Epidermal melanocyte (primary cell): ENCODE measurements at regions not wholly inside any gene's neighbourhood (a gene's known extent, or its start where the extent isn't known, plus 50 kb on each side); places are given as distances from the start of the nearest gene placed in this dataset.
"Not testable (repeated sequence)": the region's sequence is repeated elsewhere in the genome, so short reads cannot be mapped to it uniquely, and the experiment has no call there.

ENCODE experiments used
- DNase-seq: peaks from one replicate; pipeline ENCODE4 v3.0.0; 2011; ENCODE audit warnings: low spot score; ENCODE audit not compliant: insufficient read length

- no peak for DNase-seq
Measured at GRCh38 chr13:50634339-50634738, 209.2 kb downstream of the DLEU7 start.

GRCh38 chr13:50635504-50635903 lies 208.0 kb downstream of the DLEU7 start:
- no peak for DNase-seq

GRCh38 chr13:50636007-50636704 lies 207.3 kb downstream of the DLEU7 start:
- DNase-seq, result no peak

- DNase-seq, result no peak
Measured at GRCh38 chr13:50643060-50643459, 200.4 kb downstream of the DLEU7 start.

- DNase-seq, result no peak
Measured at GRCh38 chr13:50644081-50644871, 199.2 kb downstream of the DLEU7 start.

- DNase-seq, result no peak
Measured at GRCh38 chr13:50645092-50645491, 198.4 kb downstream of the DLEU7 start.

- no peak for DNase-seq
Measured at GRCh38 chr13:50646070-50646469, 197.4 kb downstream of the DLEU7 start.

- DNase-seq, result no peak
Measured at GRCh38 chr13:50649211-50649610, 194.3 kb downstream of the DLEU7 start.

- DNase-seq, result no peak
Measured at GRCh38 chr13:50650592-50651504, 192.6 kb downstream of the DLEU7 start.

GRCh38 chr13:50651922-50652321 lies 191.6 kb downstream of the DLEU7 start:
- DNase-seq, result no peak

GRCh38 chr13:50654331-50654730 lies 189.2 kb downstream of the DLEU7 start:
- DNase-seq, result no peak

GRCh38 chr13:50661881-50662280 lies 181.6 kb downstream of the DLEU7 start:
- not testable (repeated sequence) for DNase-seq

- DNase-seq, result no peak
Measured at GRCh38 chr13:50664951-50665350, 178.5 kb downstream of the DLEU7 start.

- DNase-seq, result no peak
Measured at GRCh38 chr13:50668049-50668448, 175.4 kb downstream of the DLEU7 start.

- no peak for DNase-seq
Measured at GRCh38 chr13:50668691-50669271, 174.7 kb downstream of the DLEU7 start.

GRCh38 chr13:50670272-50670671 lies 173.2 kb downstream of the DLEU7 start:
- DNase-seq, result no peak

- DNase-seq, result no peak
Measured at GRCh38 chr13:50670847-50671496, 172.5 kb downstream of the DLEU7 start.

- no peak for DNase-seq
Measured at GRCh38 chr13:50671497-50671850, 172.0 kb downstream of the DLEU7 start.

GRCh38 chr13:50672025-50672424 lies 171.5 kb downstream of the DLEU7 start:
- DNase-seq, result no peak

GRCh38 chr13:50675651-50676050 lies 167.8 kb downstream of the DLEU7 start:
- no peak for DNase-seq

- DNase-seq, result no peak
Measured at GRCh38 chr13:50676602-50677001, 166.9 kb downstream of the DLEU7 start.
